Stimulated activated CD4-positive, alpha-beta T cell treated with anti-CD3 and anti-CD28 coated beads, Interleukin-1b, Interleukin-23, amount 100 ng/mL, for 48 hours (primary cell): ENCODE measurements at regions not wholly inside any gene's neighbourhood (a gene's known extent, or its start where the extent isn't known, plus 50 kb on each side); places are given as distances from the start of the nearest gene placed in this dataset.

Experiments used
- DNase-seq: peaks from one replicate; pipeline ENCODE4 v3.0.0-alpha.2; 2020

DNA sequence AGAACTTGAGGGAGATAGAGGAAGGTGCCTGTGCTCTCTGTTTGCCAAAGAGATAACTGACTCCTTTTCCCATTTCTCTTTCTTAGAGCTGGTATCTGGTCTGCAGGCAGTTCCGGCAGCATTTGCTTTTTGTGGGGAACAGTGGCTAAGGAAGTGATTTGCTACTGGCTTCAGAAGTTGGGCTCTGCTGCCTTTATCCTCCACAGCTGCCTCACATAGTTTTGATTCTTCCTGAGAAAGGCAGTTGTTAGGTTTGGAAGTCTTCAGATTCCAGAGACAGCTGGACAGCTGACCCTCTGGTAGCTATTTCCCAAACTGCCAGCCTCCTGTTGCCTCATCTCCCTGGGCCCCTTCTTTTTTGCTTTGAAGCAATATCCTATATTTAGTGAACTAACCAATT lies 62.6 kb upstream of the MACF1 start:
- DNase-seq, result no peak

DNA sequence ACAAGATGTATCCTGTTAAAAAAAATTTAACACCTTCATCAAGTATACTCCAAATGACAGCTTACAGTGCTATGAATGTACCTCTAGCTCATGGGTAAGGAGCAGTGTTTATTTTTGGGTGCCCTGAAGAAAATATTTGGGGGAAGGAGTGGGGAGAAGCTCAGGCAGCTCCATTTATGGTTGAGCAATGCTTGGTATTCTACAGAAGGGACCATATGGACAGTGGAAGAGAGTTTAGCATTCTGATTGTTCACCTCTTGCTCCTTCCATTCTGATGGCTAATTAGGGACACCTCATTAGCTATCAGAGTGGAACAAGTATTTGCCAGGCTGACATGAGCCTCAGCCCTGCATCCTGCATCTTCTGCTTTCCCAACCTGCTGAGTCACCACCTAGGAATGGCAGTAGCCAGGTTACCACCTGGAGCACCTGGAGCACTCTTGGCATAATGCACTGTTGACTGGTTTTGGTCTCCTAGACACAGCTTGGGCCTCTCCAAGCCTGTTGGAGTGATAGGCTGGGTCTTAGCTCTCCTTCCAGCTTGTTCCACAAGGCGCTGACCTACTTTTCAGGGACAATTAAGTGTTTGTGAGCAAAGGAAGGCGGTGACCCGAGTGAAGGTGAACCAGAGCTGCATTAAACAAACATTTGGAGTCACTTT lies 62.0 kb upstream of the MACF1 start:
- DNase-seq, result no peak

DNA sequence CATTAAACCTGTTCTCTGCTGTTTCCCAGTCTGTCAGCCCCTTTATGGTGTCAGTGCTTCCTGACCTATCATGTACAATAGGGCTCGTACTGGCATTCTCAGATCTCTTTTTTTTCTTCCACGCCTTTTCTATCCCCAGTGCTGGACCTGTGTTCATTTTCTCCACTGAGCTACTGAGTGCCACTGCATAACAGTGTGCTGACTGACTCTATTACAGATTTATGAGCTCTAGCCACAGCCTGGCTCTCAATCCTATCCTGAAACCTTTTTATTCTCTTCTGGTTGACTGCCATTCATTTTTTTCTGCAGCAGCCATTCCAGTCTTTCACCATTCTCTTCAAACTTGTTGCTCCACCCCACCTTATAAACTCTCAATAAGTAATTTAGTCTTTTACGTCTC lies 59.6 kb upstream of the MACF1 start:
- DNase-seq, result no peak

DNA sequence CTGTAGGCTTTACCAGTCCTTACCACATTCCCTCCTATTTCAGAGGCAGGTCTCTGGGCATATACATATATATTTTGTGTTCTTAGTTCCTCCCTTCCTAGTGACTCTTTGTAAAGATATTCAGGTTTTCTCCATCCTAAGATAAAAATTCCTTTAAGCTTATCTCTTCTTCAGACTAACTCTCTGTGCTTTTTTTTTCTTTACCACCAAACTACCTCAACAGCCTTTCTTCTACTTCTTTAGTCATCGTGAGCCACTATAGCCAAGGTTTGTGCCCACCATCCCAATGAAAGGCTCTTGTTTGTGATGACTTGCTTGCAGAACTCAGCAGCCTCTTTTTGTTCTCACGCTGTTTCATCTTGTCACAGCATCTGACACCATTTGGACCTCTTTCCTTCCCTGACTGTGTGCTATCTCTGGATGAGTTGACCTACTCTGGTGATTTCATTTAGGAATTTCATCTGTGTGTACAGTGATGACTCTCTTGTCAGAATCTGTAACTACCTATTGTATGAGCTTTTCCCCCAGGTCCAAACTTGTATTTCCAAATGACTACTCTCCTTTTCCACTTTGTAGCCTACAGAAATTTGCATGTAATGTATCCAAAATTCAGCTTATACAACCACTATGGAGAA lies 59.0 kb upstream of the MACF1 start:
- no peak for DNase-seq

DNA sequence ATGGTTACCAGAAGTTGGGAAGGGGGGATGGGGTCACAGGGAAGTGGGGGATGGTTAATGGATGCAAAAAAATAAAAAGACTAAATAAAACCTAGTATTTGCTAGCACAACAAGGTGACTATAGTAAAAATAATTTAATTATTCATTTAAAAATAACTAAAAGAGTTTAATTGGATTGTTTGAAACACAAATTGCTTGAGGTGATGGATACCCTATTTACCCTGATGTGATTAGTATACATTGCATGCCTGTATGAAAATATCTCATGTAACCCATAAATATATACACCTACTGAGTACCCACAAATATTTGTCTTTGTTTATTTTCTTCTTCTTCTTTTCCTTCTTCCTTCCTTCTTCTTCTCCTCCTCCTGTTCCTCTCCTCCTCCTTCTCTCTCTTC lies 57.8 kb upstream of the MACF1 start:
- DNase-seq, result no peak

DNA sequence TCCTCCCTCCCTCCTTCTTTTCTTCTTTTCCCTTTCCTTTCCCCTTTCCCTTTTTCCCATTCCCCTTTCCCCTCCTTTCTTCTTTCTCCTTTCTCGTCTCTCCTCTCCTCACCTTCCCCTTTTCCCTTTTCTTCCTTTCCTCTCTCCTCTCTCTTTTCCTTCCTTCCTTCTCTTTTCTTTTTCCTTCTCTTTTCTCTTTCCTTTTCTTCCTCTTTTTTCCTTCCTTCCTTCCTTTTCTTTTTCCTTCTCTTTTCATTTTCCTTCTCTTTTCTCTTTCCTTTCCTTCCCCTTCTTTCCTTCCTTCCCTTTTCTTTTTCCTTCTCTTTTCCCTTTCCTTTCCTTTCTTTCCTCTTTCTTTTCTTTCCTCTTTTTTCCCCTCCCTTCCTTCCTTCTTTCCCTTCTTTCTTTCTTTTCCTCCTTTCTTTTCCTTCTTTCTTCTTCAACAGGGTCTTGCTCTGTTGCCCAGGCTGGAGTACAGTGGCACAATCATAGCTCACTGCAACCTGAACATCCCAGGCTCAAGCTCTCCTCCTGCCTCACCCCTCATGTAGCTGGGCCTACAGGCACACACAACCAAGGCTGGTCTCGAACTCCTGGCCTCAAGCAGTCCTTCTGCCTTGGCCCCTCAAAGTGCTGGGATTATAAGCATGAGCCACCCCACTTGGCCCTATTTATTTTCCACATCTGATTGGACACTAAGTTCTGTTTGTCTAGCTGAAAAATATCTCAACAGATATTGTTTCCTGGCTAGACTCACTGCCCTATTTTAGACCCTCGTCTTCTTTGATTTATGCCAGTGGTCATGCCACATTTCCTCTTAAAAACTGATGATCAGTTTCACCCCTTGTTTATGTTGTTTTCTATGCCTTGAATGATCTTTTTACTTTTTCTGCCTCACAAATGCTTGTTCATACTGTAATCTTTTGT lies 57.1 kb upstream of the MACF1 start:
- DNase-seq, result no peak

DNA sequence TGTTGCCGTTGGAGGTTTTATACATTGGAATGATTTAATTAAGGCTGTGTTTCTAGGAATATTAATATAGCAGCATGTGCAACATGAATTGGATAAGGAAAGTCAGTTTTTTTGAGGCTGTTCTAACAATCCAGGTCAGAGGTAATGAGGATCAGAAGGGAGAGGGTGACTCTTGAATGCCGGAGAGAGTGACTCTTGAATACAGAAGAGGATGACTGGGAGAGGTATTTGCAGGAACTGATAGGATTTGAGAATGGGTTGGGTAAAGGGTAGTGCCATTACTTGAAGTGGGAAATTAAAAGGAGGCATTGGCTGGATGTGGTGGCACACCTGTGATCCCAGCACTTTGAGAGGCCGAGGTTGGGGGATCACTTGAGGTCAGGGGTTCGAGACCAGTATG lies 55.6 kb upstream of the MACF1 start:
- DNase-seq, result no peak

DNA sequence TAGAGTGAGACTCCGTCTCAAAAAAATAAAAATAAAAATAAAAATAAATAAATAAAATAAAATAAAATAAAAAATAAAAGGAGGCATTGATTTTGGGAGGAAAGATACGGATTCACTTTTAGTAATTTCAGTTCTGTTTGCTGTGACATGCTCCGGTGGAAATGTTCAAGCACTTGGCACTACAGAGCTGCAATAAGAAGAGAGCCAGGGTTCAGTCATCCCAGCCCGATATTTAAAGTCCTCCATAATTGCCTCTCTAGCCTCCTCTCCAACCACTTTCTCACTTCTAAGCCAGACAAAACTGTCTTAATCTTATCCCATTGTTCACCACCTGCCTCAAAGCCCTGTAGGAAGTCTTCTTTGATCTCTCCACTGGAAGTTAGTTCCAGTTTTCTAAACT lies 55.0 kb upstream of the MACF1 start:
- DNase-seq, result no peak

DNA sequence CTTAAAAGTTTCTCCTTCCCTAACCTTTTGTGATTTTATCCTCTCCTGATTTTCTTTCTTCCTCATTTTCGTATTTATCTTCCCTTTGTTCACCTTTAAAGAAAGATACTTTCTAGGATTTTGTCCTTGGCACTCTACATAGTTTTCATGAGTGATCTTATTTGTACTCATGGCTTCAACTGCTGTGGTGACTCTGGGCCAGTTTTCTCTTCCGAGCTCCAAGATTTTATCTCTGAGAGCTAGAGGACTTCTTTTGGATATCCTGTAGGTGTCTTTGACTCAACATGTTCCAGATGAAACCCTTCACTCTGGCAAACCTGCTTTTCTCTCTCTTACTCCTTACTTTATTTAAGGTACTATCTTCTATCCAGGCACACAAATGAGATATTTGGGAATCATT lies 53.7 kb upstream of the MACF1 start:
- DNase-seq, result no peak

DNA sequence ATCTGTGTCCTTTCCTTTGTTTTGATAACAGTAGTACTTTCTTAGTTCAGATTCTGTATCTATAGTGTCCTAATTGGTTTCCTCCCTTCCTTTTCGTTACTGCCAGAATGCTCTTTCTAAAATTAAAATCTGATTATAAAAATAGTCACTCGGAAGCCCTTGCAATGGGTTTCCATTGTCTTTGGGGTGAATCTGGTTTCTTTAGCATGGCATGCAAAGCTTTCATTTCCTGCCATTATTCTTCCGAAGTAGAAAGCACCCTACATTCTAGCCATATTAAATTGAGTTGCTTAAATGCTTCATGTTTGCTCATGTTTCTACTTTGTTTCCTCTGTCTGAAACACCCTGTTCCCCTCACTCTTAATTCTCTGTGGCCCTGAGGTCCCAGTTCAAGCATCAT lies 53.2 kb upstream of the MACF1 start:
- DNase-seq, result no peak

DNA sequence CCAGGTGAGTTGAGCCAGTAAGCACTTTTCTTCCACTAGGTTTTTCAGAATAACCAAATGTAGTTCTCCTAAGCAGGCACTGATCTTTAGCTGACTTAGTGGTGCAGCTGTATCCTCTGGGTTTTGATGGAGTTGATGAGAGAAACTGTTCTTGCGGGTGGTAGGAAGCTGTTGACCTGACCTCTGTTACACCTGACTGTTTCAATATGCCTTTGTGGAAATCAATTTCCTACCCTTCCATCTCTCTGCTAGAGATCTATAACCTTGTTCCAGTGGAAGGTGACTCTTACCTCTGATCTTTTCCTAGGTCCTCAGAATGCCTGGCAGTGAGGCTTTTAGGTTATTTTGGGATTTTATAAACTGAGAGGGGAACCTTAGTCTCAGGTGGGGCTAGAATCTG lies 51.6 kb upstream of the MACF1 start:
- DNase-seq, result no peak

DNA sequence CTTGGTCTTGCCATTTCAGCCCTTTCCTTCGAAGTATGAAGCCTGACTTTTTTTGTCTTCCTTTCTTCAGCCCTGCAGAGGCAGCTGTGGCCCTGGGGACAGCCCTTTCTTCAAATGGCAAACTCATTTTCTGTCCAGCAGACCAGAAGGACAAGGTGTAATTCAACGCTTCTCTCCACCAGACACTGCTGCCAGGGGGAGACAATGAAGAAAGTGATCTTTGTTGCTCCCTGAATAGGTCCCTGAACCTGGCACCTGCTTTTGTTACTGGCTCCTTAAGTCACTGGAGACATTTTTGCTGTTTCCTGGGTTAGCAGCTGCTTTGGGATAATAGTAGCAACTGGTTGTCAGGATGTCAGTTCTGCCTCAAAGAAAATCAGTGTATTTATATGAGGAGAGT lies 50.8 kb upstream of the MACF1 start:
- DNase-seq, result no peak

DNA sequence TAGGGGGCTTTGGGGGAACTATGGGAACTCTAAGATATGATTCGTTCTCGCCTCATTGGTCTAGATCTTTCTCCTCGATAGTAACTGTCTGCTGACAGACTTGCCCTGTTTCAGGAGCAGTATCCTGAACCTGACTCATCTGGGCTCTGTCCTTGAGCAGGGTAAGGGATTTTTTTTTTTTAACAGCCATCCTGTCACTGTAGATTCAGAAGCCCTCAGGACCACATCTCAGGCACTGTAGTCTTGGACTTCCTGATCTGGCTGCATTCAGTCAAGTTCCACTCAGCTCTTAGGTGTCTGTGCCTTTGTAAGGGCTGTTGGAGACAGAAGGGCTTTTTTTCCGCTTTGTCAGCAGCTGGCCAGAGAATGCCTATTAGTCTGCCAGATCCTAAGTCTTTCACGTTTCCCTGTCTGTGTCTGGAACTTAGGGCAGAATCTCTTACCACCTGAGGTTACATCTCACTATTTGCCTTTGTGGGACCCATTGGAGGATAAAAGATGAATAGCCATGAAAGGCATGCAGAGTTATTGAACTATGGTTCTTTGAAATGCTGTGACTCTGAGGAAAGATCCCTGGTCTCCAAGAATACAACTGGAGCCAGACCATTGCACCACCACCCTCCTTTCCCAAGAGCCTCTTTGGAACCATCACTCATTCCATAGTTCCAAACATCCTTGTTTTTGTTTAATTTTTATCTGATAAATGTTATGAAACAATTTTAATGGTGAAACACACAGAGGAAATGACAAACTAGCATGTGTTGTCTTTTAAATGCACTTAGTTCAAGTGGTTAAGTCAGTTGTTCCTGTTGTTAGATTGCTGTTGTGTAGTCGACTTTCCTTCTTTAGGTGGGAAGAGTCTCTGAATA lies 49.7 kb upstream of the MACF1 start:
- DNase-seq, result no peak
